H9 (cell line): ENCODE measurements at regions not wholly inside any gene's neighbourhood (a gene's known extent, or its start where the extent isn't known, plus 50 kb on each side); places are given as distances from the start of the nearest gene placed in this dataset.

ENCODE experiments used
- DNase-seq: peaks from one replicate; pipeline ENCODE4 v3.0.0-alpha.2; 2017
- H2AFZ ChIP-seq: one replicate; pipeline ENCODE4 v1.6.1; 2013; ENCODE audit warnings: mild to moderate bottlenecking, low read length, control low read depth, moderate library complexity
- H2AK5ac ChIP-seq: 2 replicates; pipeline ENCODE4 v1.6.1; 2013; ENCODE audit warnings: low read length, control low read depth, mixed read lengths; ENCODE audit not compliant: insufficient read length
- H2BK120ac ChIP-seq: one replicate; pipeline ENCODE4 v1.6.1; 2013; ENCODE audit warnings: low read depth, mild to moderate bottlenecking, low read length, control low read depth, inconsistent platforms; ENCODE audit not compliant: poor library complexity, severe bottlenecking
- H2BK12ac ChIP-seq: 2 replicates; pipeline ENCODE4 v1.6.1; 2013; ENCODE audit warnings: low read length, control low read depth, mixed read lengths, low read depth; ENCODE audit not compliant: insufficient read length
- H2BK15ac ChIP-seq: 2 replicates; pipeline ENCODE4 v1.6.1; 2013; ENCODE audit warnings: low read depth, low read length, control low read depth
- H2BK20ac ChIP-seq: one replicate; pipeline ENCODE4 v1.6.1; 2013; ENCODE audit warnings: low read depth, mild to moderate bottlenecking, low read length, control low read depth, inconsistent platforms; ENCODE audit not compliant: poor library complexity, severe bottlenecking
- H2BK5ac ChIP-seq: 2 replicates; pipeline ENCODE4 v1.6.1; 2013; ENCODE audit warnings: low read length, control low read depth, mixed read lengths; ENCODE audit not compliant: insufficient read length
- H3K14ac ChIP-seq: 2 replicates; pipeline ENCODE4 v1.6.1; 2013; ENCODE audit warnings: low read length, control low read depth; ENCODE audit not compliant: insufficient read depth
- H3K18ac ChIP-seq: 2 replicates; pipeline ENCODE4 v1.6.1; 2013; ENCODE audit warnings: low read depth, mild to moderate bottlenecking, mixed read lengths, low read length, control low read depth; ENCODE audit not compliant: insufficient read length
- H3K23ac ChIP-seq: 2 replicates; pipeline ENCODE4 v1.6.1; 2013; ENCODE audit warnings: low read length, control low read depth, mixed read lengths, low read depth; ENCODE audit not compliant: insufficient read length
- H3K23me2 ChIP-seq: 2 replicates; pipeline ENCODE4 v1.6.1; 2013; ENCODE audit warnings: low read depth, mild to moderate bottlenecking, mixed read lengths, low read length, control low read depth; ENCODE audit not compliant: insufficient read length, poor library complexity, severe bottlenecking
- H3K27ac ChIP-seq: 2 replicates; pipeline ENCODE4 v1.5.1; 2013; ENCODE audit warnings: low read length, control low read depth, mixed read lengths, low read depth; ENCODE audit not compliant: insufficient read length
- H3K27me3 ChIP-seq: 2 replicates; pipeline ENCODE4 v1.6.1; 2013; ENCODE audit warnings: low read length, control low read depth, inconsistent platforms; ENCODE audit not compliant: insufficient read depth
- H3K4ac ChIP-seq: 2 replicates; pipeline ENCODE4 v1.6.1; 2013; ENCODE audit warnings: low read depth, mild to moderate bottlenecking, control low read depth, inconsistent platforms, low read length, moderate library complexity
- H3K4me1 ChIP-seq: 2 replicates; pipeline ENCODE4 v1.6.1; 2013; ENCODE audit warnings: low read length, control low read depth, inconsistent platforms; ENCODE audit not compliant: insufficient read depth
- H3K4me2 ChIP-seq: 2 replicates; pipeline ENCODE4 v1.6.1; 2013; ENCODE audit warnings: low read length, control low read depth, mixed read lengths; ENCODE audit not compliant: insufficient read length, insufficient read depth
- H3K56ac ChIP-seq: 2 replicates; pipeline ENCODE4 v1.6.1; 2013; ENCODE audit warnings: low read depth, mild to moderate bottlenecking, mixed read lengths, low read length, control low read depth; ENCODE audit not compliant: insufficient read length
- H3K79me1 ChIP-seq: 2 replicates; pipeline ENCODE4 v1.6.1; 2013; ENCODE audit warnings: low read depth, mild to moderate bottlenecking, moderate library complexity, low read length, control low read depth, inconsistent platforms; ENCODE audit not compliant: insufficient read depth, poor library complexity, severe bottlenecking
- H3K79me2 ChIP-seq: 2 replicates; pipeline ENCODE4 v1.6.1; 2013; ENCODE audit warnings: low read length, control low read depth, inconsistent platforms; ENCODE audit not compliant: insufficient read depth
- H3K9ac ChIP-seq: 2 replicates; pipeline ENCODE4 v1.6.1; 2013; ENCODE audit warnings: low read length, control low read depth, mixed read lengths; ENCODE audit not compliant: insufficient read length; ENCODE audit errors: extremely low read depth
- H3K9me3 ChIP-seq: one replicate; pipeline ENCODE4 v1.6.1; 2013; ENCODE audit warnings: low read depth, low read length, inconsistent platforms; ENCODE audit not compliant: control insufficient read depth
- H3T11ph ChIP-seq: one replicate; pipeline ENCODE4 v1.6.1; 2013; ENCODE audit warnings: mild to moderate bottlenecking, low read length, control low read depth, inconsistent platforms
- H4K20me1 ChIP-seq: one replicate; pipeline ENCODE4 v1.6.1; 2013; ENCODE audit not compliant: control insufficient read depth, insufficient read length, insufficient read depth
- H4K5ac ChIP-seq: 2 replicates; pipeline ENCODE4 v1.6.1; 2013; ENCODE audit warnings: low read depth, mild to moderate bottlenecking, mixed read lengths, low read length, control low read depth; ENCODE audit not compliant: insufficient read length
- H4K8ac ChIP-seq: replicated peaks from 2 replicates; pipeline ENCODE4 v1.6.1; 2013; ENCODE audit warnings: low read length, control low read depth, mixed read lengths, low read depth; ENCODE audit not compliant: insufficient read length
- H4K91ac ChIP-seq: 2 replicates; pipeline ENCODE4 v1.6.1; 2013; ENCODE audit warnings: low read depth, mild to moderate bottlenecking, moderate library complexity, mixed read lengths, low read length, control low read depth; ENCODE audit not compliant: insufficient read length
- H3K27ac Mint-ChIP-seq, 3 experiments: 2 replicates in 2 of 3; 3 replicates in 1 of 3; pipeline ENCODE4 v1.8.0; 2020 to 2021; ENCODE audit warnings: mixed read lengths in 3 of 3, mild to moderate bottlenecking in 1 of 3, moderate library complexity in 1 of 3
- H3K27me3 Mint-ChIP-seq: 2 replicates; pipeline ENCODE4 v1.8.0; 2021; ENCODE audit warnings: low read depth, mild to moderate bottlenecking, moderate library complexity, mixed read lengths
- H3K36me3 Mint-ChIP-seq, 3 experiments: 2 replicates in 2 of 3; 3 replicates in 1 of 3; pipeline ENCODE4 v1.8.0; 2020 to 2021; ENCODE audit warnings: low read depth in 3 of 3, mixed read lengths in 3 of 3; ENCODE audit not compliant: insufficient read depth in 1 of 3
- H3K4me1 Mint-ChIP-seq, 2 experiments: 2 replicates each; pipeline ENCODE4 v1.8.0; 2020; ENCODE audit warnings: mixed read lengths in 2 of 2
- H3K4me3 Mint-ChIP-seq, 2 experiments: 2 replicates in 1 of 2; 3 replicates in 1 of 2; pipeline ENCODE4 v1.8.0; 2020 to 2021; ENCODE audit warnings: mild to moderate bottlenecking in 2 of 2, mixed read lengths in 2 of 2, moderate library complexity in 1 of 2
- H3K9me3 Mint-ChIP-seq, 2 experiments: 2 replicates in 1 of 2; 3 replicates in 1 of 2; pipeline ENCODE4 v1.8.0; 2020; ENCODE audit warnings: mild to moderate bottlenecking in 2 of 2, mixed read lengths in 2 of 2, moderate library complexity in 1 of 2
- WGBS: extraction: QIAGEN DNeasy Blood & Tissue Kit; methylation state at CpG from one replicate; pipeline ENCODE4 v1.1.7; 2013; ENCODE audit warnings: missing lambda C conversion rate, low lambda C conversion rate, mixed read lengths; ENCODE audit not compliant: insufficient read length; ENCODE audit errors: extremely low coverage; 5-methylcytosine and 5-hydroxymethylcytosine counted together
- TF ChIP-seq, protein P1 (sequence below): fragments of 200-600 bp; sonication (generic); conservative IDR thresholded peaks from 3 replicates; pipeline ENCODE4 v1.8.0; 2021; ENCODE audit warnings: antibody characterized with exemption, mild to moderate bottlenecking

DNA sequence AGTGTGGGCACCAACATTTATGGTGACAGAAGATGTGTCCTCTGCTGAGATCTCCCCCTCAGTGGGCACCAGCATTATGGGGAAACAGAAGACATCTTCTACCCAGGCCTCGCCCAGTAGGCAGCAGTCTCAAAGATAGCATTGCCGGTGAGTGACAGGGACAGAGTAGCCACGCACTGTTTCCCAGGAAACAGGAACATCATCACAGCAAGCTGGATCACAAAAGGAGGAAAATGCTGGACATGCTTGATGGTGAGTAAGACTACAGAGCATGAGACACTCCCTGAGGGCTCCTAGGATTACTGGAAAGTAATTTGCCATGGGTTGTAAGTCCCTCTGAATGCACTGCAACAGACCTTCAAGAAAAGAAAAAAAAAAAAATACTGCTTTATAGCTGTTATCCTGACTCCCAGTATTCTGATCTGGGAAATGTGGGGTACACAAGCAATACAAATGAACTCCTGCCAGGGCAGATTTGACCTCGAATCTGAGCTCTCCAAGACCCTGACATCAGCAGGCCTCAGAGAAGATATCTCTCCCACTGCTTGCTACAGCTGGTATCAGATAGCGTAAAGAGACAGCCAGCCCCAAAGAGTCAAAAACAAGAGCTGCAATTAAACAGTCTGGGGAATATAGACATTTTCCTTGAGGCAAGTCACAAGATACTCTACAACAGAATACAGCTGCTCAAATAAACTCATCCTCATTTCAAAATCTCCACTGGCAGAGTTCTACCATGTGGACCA is 180.4 kb downstream of the RBM26 start:
- no peak overlapping the region; a peak in 1 of 7 replicates for H3K27ac Mint-ChIP-seq
- no peak overlapping the region for H3K9ac ChIP-seq

More for the DNA sequence above, 180.4 kb downstream of the RBM26 start:
- no peak overlapping the region for H2BK12ac ChIP-seq
- Mint-ChIP-seq H3K4me1 (peaks cover 9 to 12% of the 10 kb centered on the region in 2 experiments), H3K27me3 (no peaks in the 10 kb centered on the region), H3K4me3 (no peak overlapping the region), H3K36me3 (no peaks in the 10 kb centered on the region), H3K9me3 (peaks cover 0 to 2% of the 10 kb centered on the region in 2 experiments; a peak in 2 of 5 replicates)
- no peak overlapping the region for H2BK120ac ChIP-seq
- H3K56ac ChIP-seq, result no peak overlapping the region
- no peaks in the 10 kb centered on the region for H3K9me3 ChIP-seq
- H3K23me2 ChIP-seq, result no peaks in the 10 kb centered on the region
- no peak overlapping the region for H3K4me2 ChIP-seq
- H2BK15ac ChIP-seq, result no peak overlapping the region
- no peak overlapping the region for H2AFZ ChIP-seq
- no CpG with 5 or more reads among the region's 5 CpGs for WGBS
- TF ChIP-seq, protein P1, sequence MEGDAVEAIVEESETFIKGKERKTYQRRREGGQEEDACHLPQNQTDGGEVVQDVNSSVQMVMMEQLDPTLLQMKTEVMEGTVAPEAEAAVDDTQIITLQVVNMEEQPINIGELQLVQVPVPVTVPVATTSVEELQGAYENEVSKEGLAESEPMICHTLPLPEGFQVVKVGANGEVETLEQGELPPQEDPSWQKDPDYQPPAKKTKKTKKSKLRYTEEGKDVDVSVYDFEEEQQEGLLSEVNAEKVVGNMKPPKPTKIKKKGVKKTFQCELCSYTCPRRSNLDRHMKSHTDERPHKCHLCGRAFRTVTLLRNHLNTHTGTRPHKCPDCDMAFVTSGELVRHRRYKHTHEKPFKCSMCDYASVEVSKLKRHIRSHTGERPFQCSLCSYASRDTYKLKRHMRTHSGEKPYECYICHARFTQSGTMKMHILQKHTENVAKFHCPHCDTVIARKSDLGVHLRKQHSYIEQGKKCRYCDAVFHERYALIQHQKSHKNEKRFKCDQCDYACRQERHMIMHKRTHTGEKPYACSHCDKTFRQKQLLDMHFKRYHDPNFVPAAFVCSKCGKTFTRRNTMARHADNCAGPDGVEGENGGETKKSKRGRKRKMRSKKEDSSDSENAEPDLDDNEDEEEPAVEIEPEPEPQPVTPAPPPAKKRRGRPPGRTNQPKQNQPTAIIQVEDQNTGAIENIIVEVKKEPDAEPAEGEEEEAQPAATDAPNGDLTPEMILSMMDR, result no peak
- no peak overlapping the region for H3K4ac ChIP-seq
- no peak overlapping the region for H3K18ac ChIP-seq
- H3K23ac ChIP-seq, result no peak overlapping the region
- H4K8ac ChIP-seq, result no peak overlapping the region
- H2AK5ac ChIP-seq, result no peak overlapping the region
- H3K79me2 ChIP-seq, result no peaks in the 10 kb centered on the region
- H3K4me1 ChIP-seq, result no peaks in the 10 kb centered on the region
- no peak overlapping the region for H3K27ac ChIP-seq
- no peaks in the 10 kb centered on the region for H3K79me1 ChIP-seq
- no peak overlapping the region for H2BK20ac ChIP-seq
- H4K91ac ChIP-seq, result no peak overlapping the region
- no peak for DNase-seq
- H4K5ac ChIP-seq, result no peak overlapping the region
- H4K20me1 ChIP-seq, result no peaks in the 10 kb centered on the region
- H3K27me3 ChIP-seq, result no peaks in the 10 kb centered on the region
- H2BK5ac ChIP-seq, result no peak overlapping the region
- no peak overlapping the region for H3K14ac ChIP-seq
- no peak overlapping the region for H3T11ph ChIP-seq
